NCI-H510A (cell line): ENCODE measurements at regions not wholly inside any gene's neighbourhood (a gene's known extent, or its start where the extent isn't known, plus 50 kb on each side); places are given as distances from the start of the nearest gene placed in this dataset.

ENCODE experiments used
- DNase-seq: peaks from one replicate; lab custom pipeline; 2025; lab: John Stamatoyannopoulos, UW

DNA sequence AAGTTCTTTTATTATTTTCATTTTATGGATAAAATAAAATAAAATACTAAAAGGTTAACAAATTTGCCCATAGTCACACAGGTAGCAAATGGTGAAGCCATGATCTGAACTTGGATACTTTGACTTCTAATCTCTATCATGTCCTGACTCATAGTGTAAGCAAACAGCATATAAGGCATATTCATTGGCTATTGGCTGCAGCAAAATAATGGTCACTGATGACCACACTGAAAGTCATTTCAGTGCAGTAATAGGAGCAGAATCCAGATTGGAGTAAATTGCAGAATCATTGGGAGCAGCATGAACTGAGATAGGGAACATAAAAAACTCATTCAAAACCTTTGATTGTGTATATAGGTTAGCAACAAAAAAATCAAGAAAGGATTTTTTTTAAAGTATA is 262.9 kb downstream of the PLA2G4A start:
- no peak for DNase-seq

DNA sequence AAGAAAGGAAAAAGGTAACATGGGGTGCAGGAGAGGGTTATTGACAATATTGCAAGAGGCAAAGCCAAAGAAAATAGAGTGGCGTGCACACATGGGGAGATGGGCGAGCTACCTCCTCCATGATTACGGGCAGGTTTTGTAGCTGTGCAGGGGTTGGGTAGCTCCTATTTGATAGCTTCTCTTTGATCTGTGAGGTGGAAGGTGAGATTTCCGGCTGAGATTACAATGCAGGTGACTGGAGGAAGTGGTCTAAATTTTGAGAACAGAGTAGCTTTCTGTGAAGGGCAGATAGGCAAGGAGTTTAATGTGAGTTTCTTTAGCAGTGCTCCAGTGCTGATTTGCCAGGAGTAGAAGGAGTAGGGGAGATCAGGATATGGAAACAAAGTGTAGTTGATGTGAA is 263.4 kb downstream of the PLA2G4A start:
- no peak for DNase-seq

DNA sequence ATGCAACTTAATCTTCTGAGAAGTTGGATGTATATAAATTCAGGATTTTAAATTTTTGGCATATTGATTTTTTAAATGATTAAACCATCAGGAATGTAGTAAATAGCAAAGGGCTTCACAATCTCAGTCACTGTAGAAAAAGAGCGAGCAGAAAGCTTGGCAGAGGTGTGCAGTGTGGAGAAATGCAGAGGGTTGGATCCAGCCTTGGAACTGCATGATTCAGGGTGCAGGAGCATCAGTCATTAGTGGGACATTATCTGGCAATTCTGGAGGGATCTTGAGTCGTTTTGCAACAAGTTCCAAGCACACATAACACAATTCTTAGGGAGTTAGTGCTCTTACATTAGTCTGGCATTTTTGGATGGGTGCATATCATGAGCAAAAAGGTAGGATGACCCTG is 267.9 kb downstream of the PLA2G4A start:
- no peak for DNase-seq

DNA sequence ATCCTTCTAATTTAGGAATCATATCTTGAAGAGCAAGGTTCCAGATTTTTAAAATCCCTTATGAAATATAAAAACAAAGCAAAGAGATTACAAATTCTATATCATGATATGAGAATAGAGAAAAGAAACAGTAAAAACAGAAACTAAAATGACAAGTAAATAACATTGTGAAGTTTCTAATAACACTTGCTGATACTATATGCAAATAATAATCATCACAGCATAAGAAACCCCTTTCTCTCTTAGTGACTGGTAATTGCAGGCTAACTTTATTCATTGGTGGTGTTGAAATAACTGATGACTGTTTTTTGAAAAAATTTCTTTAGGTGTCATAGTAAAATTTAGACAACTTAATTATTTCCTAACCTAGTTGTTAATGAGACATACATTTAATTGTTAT is 281.6 kb downstream of the PLA2G4A start:
- no peak for DNase-seq

DNA sequence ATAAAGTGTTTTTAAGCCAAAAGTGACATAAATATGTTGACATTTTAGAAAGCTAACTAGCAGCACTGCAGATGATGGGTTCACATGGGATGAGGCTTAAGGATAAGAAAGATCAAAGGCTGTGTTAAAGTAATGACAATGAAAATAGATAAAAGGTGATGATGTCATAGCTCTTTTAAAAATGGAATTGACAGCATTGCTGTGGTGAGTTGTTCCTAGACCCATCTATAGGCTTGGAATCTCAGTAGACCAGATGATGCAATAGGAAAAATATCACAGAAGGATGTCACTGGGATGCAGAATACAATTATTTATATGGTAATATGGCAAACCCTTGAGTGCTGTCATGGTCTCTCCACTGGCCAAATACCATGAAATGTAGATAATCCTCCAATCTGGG is 286.0 kb downstream of the PLA2G4A start:
- DNase-seq = no peak

DNA sequence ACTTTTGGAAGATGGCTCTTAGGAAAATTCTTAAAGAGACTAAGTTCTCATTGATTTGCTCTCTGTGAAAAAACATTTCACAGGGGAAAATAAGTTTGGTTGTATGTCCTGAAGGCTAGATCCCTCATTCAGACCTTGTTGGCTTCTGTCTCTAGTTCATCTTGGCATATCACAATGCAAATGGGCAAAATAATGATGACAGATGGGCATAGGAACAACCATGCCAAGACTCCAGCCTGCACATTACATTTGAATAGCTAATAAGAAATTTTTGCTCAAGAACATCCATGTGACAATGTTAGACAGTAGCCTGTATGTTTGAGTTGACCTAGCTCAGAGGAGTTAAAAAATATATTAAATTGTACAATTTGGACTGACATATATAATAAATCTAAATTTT is 292.9 kb downstream of the PLA2G4A start:
- DNase-seq = no peak

DNA sequence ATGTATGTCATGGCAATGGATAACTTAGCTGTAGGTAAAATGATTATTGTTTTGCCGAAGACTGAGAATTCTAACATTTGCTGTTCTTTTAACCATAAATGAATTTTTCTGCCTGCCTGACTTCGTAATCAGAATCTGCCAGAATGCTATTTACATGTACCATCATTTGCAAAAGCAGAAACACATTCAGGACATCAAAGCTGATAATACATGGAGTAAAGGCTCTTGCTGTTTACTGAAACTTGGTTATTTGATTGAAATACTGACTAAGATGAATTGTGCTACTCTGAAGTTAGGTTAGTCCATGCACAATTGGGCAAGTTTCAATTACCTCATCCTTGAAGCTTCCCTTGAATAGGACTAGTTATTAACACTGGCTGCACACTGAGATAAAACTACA is 293.8 kb downstream of the PLA2G4A start:
- no peak for DNase-seq

DNA sequence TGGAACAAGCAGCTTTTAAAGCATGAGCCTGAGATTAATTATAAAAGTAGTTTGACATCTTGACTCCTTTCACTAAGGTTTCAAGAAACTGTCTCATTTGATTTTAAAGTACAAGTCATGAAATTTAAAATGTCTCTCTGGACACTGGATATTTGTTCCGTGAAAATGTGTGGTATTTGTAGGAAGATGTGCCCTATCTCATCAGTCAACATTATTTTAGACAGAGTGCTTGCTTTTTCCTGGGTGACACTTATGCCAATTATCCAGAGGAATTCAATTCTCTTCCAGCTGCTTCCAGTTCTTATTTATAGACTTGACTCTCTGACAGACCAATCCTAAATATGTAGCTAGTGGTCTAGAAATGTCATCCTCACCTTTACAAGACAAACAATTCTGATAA is 300.4 kb downstream of the PLA2G4A start:
- DNase-seq = no peak

DNA sequence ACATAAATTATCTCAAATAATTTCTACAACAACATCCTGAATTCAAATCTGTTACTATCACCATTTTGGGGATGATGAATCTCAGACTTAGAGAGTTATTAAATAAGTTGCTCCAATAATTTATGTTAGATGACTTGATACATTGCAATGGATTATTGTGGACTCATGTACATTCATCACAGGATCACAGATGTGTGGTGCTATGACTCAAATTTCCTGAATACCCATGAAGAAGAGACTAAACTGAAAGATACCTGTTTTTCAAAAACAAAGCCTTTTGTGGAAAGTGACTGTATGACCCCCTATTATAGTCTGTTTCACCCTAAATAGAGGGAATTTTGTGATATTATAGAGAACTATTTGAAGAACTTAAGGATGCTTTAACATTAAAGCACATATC is 315.0 kb downstream of the PLA2G4A start:
- DNase-seq = no peak

DNA sequence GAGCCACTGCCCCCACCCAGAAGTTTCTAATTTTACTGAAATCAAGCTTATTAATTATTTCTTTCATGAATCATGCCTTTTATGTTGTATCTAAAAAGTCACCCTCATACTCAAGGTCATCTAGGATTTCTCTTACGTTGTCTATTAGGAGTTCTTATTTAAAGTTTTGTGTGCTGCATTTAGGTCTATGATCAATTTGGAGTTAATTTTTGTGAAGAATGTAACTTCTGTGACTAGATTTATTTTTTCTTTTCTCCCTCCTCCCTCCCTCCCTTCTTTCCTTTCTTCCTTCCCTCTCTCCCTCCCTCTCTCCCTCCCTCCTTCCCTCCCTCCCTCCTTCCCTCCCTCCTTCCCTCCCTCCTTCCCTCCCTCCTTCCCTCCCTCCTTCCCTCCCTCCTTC is 317.6 kb downstream of the PLA2G4A start:
- no peak for DNase-seq

DNA sequence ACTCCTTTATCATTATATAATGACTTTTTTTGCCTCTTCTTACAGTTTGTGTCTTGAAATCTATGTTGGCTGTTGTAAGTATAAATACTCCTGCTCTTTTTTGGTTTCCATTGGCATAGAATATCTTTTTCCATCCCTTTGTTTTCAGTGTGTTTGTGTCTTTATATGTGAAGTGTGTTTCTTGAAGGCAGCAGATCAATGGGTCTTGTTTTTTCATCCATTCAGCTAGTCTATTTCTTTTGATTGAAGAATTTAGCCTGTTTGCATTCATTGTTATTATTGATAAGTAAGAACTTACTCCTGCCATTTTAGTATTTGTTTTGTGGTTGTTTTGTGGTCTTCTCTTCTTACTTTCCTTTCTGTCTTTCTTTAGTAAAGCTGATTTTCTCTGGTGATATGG is 322.8 kb downstream of the PLA2G4A start:
- no peak for DNase-seq

DNA sequence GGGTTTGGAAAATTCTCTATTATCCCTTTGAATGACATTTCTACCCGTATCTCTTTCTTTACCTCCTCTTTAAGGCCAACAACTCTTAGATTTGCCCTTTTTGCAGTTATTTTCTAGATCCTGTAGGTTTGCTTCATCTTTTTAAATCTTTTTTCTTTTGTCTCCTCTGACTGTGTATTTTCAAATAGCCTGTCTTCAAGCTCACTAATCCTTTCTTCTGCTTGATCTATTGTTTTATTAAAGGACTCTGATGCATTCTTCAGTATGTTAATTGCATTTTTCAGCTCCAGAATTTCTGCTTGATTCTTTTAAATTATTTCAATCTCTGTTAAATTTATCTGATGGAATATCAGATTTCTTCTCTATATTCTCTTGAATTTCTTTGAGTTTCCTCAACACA is 324.3 kb downstream of the PLA2G4A start:
- DNase-seq = no peak

DNA sequence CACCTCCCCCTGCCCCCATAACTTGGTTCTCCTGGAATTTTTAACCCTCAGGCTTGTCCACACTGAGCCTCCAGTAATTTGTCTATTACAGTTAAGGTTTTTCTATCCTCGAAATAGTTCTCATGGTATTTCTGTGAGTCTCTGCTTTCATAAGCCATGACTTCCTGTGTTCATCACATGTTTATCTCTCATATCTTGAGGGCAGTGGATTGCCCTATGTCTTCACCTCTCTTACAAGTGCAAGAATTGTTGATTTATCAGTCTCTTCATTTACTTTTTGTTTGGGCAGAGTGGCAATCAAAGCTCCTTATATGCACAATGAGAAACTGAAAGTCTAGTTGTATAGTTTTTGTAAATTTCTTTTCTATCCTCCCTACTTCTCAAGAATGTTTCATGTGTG is 328.4 kb downstream of the PLA2G4A start:
- no peak for DNase-seq

DNA sequence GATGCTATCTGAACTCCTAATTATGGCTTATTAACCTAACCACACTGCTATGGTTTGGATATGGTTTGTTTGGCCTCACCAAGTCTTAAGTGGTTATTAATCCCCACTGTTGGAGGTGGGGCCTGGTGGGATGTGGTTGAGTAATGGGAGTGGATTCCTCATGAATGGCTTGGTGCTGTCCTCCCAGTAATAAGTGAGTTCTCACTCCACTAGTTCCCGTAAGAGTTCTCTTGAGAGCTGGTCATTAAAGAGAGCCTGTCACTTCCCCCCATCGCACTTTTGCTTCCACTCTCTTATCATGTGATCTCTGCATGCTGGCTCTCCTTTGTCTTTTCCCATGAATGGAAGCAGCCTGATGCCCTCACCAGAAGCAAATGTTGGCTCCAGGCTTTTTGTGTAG is 328.8 kb downstream of the PLA2G4A start:
- DNase-seq = no peak

DNA sequence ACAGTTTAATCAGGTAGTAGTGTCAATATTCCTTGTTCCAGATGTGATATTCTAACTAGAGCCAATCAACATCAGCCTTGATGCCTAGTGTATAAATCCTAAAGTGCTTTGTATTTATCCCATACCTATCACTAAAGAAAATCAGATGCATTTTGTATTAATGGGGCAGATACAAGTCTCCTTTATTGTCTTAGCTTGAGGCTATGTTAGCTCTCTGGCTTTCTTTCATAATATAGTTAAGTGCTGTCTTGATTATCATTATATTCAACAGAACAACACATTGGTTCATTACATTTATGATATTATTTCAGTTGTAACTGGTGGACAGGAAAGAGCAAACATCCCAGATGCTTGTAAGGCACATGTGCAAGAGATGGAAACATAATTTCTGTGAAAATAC is 338.8 kb downstream of the PLA2G4A start:
- DNase-seq = no peak

DNA sequence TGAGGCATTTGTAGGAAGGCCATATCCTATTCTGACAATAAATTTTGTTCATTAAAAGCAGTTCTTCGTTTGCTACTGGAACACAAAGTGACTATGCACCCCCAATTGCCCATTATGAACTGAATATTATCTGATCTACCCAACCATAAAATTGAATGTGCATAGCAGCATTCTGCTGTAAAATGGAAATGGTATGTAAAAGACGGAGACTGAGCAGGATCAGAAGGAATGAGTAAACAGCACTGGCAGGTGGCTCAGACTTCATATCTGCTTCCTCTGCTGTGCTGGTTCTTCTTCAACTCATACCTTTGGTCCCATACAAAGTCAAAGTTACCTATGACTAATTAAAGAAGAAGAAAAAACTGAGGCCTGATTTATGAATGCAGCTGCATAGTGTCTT is 339.5 kb downstream of the PLA2G4A start:
- DNase-seq = no peak

DNA sequence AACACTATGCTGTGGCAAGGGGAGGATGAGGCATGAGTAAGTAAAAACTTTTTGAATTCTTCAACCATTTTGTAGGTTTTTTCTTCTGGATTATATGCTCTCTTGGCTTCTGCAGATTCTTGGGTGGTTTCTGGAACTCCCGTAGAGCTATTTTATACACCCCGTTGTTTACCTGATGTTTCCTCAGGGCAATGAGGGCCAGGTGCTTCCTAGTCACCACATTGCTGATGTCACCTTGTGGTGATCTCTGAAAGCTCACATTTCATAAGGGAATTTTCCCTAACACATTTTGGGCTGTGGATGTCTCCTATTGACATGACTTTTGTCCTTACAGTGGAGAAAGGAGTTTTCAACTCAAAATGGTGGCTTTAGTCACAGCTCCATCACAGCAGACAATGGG is 356.6 kb downstream of the PLA2G4A start:
- DNase-seq = no peak

DNA sequence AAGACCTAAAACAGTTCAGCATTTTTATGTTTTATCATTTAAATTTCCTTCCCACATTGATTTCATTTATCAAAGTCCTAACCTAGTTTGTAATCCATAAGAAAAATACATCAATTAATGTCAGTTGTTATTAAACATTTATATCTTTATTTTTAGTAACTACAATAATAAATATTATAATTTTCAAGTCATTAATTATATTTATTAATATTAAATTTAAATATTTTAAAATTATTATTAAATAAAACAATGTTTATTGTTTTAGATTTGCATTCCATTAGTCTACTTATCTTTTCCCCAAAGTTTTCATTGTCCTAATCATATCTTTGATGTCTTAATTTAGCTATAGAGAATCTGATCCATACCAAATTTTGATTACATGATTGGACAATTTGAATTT is 368.9 kb downstream of the PLA2G4A start:
- DNase-seq = no peak

DNA sequence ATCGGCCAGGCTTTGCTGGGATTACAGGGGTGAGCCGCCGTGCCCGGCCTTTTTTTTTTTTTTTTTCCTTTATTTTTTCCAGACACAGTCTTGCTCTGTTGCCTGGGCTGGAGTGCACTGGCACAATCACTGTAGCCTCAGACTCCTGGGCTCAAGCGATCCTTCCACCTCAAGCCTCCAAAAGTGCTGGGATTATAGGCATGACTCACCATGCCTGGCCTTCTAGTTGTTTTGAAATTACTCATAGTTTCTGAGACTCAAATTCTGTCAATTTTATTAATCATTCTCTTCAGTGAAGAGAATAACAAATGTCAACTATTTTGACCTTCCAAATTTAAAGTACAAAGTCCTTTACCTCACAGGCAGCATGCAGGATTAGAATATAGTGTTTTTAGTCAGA is 374.5 kb downstream of the PLA2G4A start:
- DNase-seq = no peak

DNA sequence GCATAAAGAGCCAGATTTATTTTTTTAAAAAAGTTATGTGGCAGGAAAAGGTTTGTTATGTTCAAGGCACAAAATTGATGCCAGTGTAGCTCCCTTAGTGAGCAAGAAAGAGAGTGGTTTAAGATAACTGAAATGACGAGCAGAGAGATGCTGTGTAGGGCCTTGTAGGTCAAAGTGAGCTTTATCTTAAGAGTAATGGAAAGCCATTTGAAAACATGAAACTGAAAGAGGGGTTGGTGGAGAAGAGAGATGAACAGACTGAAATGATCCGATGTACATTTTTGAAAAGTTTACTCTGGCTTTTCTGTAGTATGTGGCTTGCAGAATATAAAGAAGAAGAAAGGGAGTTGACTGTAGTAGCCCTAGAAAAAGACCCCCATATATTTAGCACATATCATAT is 383.6 kb downstream of the PLA2G4A start:
- no peak for DNase-seq

DNA sequence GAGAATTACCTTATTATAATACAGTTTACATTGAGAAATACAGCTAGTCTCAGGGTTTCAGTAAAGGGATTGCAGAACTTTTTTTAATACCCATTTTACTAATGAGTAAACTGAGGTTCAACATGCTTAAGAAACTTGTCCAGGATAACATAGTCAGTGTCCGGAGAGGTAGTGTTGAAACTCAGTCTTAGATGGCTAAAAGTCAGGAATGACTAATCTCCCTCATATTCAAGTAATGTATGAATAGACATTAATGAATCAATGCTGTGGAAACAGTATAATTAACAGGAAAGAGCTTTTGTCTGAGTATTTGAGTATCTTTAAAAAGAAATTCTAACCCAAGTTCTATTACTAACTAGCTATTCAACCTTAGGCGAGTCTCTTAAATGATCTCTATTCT is 397.6 kb downstream of the PLA2G4A start:
- DNase-seq = no peak

DNA sequence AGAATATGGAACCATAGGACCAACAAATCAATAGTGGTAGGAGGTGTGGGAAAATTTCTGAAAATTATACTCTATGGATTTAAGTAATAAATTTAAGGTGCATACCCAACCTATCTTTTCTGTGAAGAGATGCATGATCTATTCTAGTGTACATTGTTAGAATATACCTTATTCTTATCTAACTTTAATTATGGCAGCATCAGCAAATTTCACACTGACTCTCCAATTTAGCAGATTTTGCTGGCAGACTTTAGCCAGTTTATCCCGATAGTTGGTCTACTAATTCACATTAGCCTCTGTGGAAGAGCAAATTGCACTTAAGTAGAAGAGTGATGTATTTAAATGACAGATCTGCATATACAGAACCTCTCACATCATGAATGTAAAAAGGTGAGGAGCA is 400.0 kb downstream of the PLA2G4A start:
- DNase-seq = no peak

DNA sequence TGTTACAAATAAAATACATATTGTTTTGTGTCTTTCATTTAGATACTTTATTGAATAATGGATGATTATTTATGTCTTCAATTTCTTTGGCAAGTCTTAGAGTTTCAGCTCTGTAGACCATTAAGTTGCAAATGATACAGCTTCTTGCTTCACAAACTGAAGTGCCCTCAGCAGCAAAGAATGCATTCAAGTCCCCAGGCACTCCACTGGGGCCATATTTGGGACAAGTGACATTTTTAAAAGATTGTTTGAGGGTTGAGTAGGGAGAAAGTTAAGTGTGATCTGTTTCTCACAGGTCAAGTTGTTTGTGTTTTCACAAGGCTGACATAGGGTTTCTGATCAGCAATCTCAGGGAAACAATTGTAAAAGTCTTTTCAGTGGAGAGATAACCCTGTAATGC is 400.7 kb downstream of the PLA2G4A start:
- no peak for DNase-seq

DNA sequence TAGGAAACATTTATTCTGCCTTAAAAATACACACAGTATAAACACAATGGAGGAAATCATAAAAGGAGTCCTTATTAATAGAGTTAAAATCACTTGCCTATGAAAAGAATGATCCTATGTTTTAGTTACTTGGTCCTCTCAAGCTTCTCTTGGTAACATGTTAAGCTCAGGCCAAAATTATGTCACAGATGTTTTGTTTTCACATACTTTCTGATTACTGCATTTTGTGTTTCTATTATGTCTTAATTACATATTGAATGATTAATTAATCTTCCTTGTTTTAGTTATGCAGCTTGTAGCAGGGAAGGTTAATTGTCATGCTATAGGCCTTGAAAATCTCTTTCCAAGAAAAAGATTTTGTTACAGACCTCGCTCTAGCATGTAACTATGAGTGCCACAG is 406.0 kb downstream of the PLA2G4A start:
- no peak for DNase-seq

DNA sequence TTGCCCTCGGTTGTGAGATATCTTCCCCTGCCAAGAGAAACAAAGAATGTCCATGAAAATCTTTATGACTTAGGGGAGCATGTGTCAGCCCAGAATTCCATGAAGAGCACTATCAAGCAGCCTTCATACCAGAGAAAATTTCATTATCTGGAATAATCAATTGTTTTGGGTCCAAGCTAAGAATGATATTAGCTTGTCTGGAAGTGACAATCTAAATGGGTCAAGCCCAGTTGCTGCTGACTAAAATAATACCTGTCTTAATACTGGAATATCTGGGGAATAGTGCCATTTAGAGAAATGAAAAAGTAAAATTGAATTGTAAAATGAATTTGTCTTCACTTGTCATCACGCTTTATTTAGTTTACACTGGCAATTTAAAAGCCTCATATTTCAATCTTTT is 407.4 kb downstream of the PLA2G4A start:
- no peak for DNase-seq
